ENCODE measurements at regions not wholly inside any gene's neighbourhood (a gene's known extent, or its start where the extent isn't known, plus 50 kb on each side); places are given as distances from the start of the nearest gene placed in this dataset.

GRCh38 chr3:135757421-135757820 is 208.1 kb upstream of the PPP2R3A start:
- Histone ChIP-seq H4K20me1 (ENCODE audit: insufficient read depth, low read length) (no peaks in the 10 kb centered on the region), H3K4me1 (ENCODE audit: insufficient read depth, low read length, poor library complexity, severe bottlenecking) (no peaks in the 10 kb centered on the region), H3K27ac (ENCODE audit: low read depth, low read length, poor library complexity, severe bottlenecking) (no peak overlapping the region), H3K79me2 (ENCODE audit: insufficient read depth, low read depth, low read length) (no peaks in the 10 kb centered on the region), H3K9me2 (ENCODE audit: insufficient read depth, low read length) (no peaks in the 10 kb centered on the region), H2AFZ (ENCODE audit: low read length) (no peak overlapping the region), H3K4me2 (ENCODE audit: low read length) (no peak overlapping the region), H3K4me3 (ENCODE audit: low read depth, low read length, poor library complexity, severe bottlenecking) (no peak overlapping the region), H3K9me3 (ENCODE audit: low read length) (no peaks in the 10 kb centered on the region), H3K36me3 (ENCODE audit: insufficient read depth, low read length) (no peaks in the 10 kb centered on the region)
- ChIA-PET POLR2A (no interaction called here), CTCF (ENCODE audit: unreplicated experiment) (no interaction called here)
- intact Hi-C loops (cut with micrococcal nuclease; ENCODE audit: unreplicated experiment): no loop called here
- BruUV-seq (replicated peaks): no TSS peak
- TF ChIP-seq CTCF (conservative IDR thresholded peaks at IDR 0.05; ENCODE audit: low read length) (no peak), EZH2phosphoT487 (IDR thresholded peaks at IDR 0.05; ENCODE audit: borderline replicate concordance, low read depth, low read length) (no peak)
- no peak for DNase-seq (ENCODE audit: low spot score)

GRCh38 chr3:135758961-135759360 is 206.6 kb upstream of the PPP2R3A start:
- CTCF ChIA-PET (ENCODE audit: unreplicated experiment): no interaction called here
- no peak for TF ChIP-seq EZH2phosphoT487 (IDR thresholded peaks at IDR 0.05; ENCODE audit: borderline replicate concordance, low read depth, low read length)
- no peak for TF ChIP-seq CTCF (conservative IDR thresholded peaks at IDR 0.05; ENCODE audit: low read length)
- H3K79me2 ChIP-seq (ENCODE audit: insufficient read depth, low read depth, low read length): no peaks in the 10 kb centered on the region

GRCh38 chr3:135759651-135760050 is 205.9 kb upstream of the PPP2R3A start:
- Histone ChIP-seq H3K4me2 (ENCODE audit: low read length) (no peak overlapping the region), H3K9me3 (ENCODE audit: low read length) (no peaks in the 10 kb centered on the region), H3K27ac (ENCODE audit: low read depth, low read length, poor library complexity, severe bottlenecking) (no peak overlapping the region), H3K36me3 (ENCODE audit: insufficient read depth, low read length) (no peaks in the 10 kb centered on the region), H3K4me3 (ENCODE audit: low read depth, low read length, poor library complexity, severe bottlenecking) (no peak overlapping the region), H2AFZ (ENCODE audit: low read length) (no peak overlapping the region), H4K20me1 (ENCODE audit: insufficient read depth, low read length) (no peaks in the 10 kb centered on the region), H3K79me2 (ENCODE audit: insufficient read depth, low read depth, low read length) (no peaks in the 10 kb centered on the region), H3K9me2 (ENCODE audit: insufficient read depth, low read length) (no peaks in the 10 kb centered on the region), H3K4me1 (ENCODE audit: insufficient read depth, low read length, poor library complexity, severe bottlenecking) (no peaks in the 10 kb centered on the region)
- no peak for DNase-seq (ENCODE audit: low spot score)
- intact Hi-C loops (cut with micrococcal nuclease; ENCODE audit: unreplicated experiment): no loop called here
- TF ChIP-seq CTCF (conservative IDR thresholded peaks at IDR 0.05; ENCODE audit: low read length): no peak
- no peak for TF ChIP-seq EZH2phosphoT487 (IDR thresholded peaks at IDR 0.05; ENCODE audit: borderline replicate concordance, low read depth, low read length)
- POLR2A ChIA-PET: no interaction called here
- no TSS peak for BruUV-seq (replicated peaks)
- CTCF ChIA-PET (ENCODE audit: unreplicated experiment): no interaction called here

More at GRCh38 chr3:135758961-135759360, 206.6 kb upstream of the PPP2R3A start:
- intact Hi-C loops (cut with micrococcal nuclease; ENCODE audit: unreplicated experiment): no loop called here
- Histone ChIP-seq H3K36me3 (ENCODE audit: insufficient read depth, low read length) (no peaks in the 10 kb centered on the region), H3K4me1 (ENCODE audit: insufficient read depth, low read length, poor library complexity, severe bottlenecking) (no peaks in the 10 kb centered on the region), H3K9me2 (ENCODE audit: insufficient read depth, low read length) (no peaks in the 10 kb centered on the region), H3K27ac (ENCODE audit: low read depth, low read length, poor library complexity, severe bottlenecking) (no peak overlapping the region), H3K9me3 (ENCODE audit: low read length) (no peaks in the 10 kb centered on the region), H2AFZ (ENCODE audit: low read length) (no peak overlapping the region), H4K20me1 (ENCODE audit: insufficient read depth, low read length) (no peaks in the 10 kb centered on the region), H3K4me3 (ENCODE audit: low read depth, low read length, poor library complexity, severe bottlenecking) (no peak overlapping the region), H3K4me2 (ENCODE audit: low read length) (no peak overlapping the region)
- no TSS peak for BruUV-seq (replicated peaks)
- POLR2A ChIA-PET: no interaction called here
- no peak for DNase-seq (ENCODE audit: low spot score)

Data from OCI-LY7 (cell line).